HG02885 (cell line): ENCODE measurements at regions not wholly inside any gene's neighbourhood (a gene's known extent, or its start where the extent isn't known, plus 50 kb on each side); places are given as distances from the start of the nearest gene placed in this dataset.

ENCODE experiments used
- ATAC-seq: cut with Tn5 transposase; IDR thresholded peaks from one replicate; pipeline ENCODE4 v1.9.1; 2021; ENCODE audit warnings: mild to moderate bottlenecking; ENCODE audit not compliant: unreplicated experiment, poor library complexity

DNA sequence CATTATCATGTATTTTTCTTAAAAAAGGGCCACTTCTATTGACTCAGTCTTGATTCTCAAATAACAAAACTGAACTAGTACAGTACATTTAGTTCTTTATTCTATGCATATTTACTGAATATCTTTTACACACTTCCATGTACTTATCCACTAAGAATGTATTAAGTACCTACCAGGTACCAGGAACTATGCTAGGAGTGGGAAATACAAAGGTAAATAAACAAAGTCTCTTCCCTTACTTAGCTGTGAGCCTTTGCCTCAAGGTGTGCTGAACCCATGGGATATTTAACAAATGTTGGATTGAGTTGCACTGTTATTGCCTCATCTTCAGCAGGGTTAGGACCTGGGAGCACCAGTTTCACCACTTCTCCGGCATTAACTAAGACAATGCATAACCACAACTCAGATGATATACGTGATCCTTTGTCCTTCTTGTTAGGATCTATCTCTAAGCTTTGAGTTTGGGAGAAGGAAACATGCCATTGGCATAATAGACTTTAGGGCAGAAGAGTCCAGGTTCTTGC lies 533.9 kb downstream of the TFAP2B start:
- ATAC-seq = no peak

DNA sequence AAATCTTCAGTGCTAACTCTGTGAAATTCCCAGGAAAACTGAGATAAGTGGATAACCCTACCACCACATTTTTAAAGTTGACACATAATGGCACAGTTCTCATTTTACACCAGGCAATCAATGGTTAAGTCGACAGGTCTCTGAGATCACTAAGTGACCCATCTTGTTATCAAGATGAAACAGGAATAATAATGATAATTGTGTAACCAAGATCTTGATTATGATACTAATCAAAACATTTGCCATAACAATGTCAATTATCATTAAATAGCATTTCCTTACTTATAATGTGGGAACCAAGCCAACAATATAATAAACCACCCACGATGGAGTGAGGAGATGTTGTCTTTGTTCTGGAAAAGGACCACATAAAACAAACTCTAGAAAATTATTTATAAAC lies 541.6 kb downstream of the TFAP2B start:
- no peak for ATAC-seq

DNA sequence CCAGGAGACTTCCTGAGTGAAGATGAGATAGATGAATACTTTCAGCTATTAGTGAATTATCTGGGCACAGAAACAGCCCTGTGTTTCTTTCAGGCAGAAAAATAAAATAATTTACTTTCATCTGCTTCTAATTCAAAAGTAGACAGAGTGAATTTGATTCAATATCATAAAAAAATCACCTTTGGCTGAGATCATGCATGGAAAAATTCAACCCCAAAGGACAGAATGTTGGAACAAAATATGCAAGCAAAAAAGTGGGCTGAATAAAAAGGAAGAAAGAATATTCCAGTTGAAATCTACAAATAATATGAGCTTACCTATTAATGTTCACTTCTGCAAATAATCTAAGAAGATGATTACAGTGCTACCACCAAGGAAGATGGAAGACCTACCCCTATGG lies 546.9 kb downstream of the TFAP2B start:
- no peak for ATAC-seq

DNA sequence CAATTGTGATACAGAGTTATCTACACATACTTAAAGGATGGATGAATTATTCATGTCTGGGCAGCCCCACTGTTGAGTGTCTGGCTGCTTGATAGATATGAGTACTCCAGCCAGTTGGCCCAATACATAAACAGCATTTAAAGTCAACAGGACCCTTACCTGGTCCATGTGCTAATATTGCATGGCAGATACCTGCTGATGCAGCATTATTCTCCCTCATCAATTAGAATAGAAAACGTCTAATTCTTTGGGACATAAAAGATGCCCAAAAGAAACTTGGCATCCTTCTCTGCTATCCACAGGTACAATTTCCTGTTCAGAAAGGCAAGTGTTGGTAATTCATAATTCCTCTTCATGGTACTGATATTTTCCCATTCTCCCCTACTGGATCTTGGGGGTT lies 550.8 kb downstream of the TFAP2B start:
- ATAC-seq = no peak

DNA sequence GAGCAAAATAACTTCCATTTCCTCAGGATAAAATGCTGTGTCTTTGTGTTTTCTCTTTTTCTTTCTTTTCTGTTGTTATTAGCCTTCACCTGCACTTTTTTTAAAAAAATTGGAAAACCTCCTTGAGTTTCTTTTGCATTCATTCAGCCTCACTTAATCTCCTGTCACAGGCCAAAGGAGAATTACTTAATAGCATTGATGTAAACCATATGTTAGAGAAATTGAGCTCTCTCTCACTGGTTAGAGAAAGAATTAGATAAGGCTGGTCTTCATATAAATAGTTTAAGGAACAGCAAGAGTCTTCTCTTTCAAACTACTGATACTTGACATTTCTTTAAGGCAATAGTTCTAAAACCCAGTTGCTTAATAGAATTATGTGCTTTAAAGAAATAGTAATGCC lies 564.2 kb downstream of the TFAP2B start:
- ATAC-seq = no peak

DNA sequence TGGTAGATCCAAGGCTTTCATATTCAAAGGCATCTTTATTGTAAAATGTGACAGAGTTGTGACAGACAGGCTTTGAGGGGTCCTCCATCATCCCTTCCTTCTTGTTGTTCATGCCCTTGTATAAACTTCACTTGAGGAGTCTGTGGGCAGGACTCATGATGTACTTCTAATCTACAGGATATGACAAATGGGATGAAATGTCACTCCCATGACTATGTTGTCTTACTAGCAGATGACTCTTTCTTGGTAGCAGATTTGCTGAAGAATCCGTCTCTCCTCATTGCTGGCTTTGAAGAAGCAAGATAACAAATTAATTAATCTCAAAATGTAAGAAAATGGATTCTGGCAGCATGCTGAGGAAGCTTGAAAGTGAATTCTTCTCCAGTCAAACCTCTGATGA lies 566.1 kb downstream of the TFAP2B start:
- no peak for ATAC-seq

DNA sequence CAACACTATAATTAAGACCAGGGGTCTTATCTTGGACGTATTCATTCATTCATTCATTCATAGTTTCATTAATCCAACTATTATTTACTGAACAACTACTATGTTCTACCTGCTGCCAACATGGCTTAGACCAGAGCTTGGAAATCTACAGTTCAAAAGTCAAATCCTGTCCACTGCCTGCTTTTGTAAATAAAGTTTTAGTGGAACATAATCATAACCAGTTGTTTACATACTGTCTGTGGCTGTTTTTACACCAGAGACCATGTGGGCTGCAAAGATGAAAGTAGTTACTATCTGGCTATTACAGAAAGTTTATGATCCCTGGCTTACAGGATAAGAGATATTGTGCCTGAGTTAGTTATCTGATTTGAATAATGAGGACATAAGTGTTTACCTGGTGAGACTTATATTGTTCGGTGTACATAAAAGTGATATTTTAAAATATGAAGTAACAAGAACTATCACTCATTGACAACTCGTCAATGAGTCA lies 567.7 kb downstream of the TFAP2B start:
- ATAC-seq = no peak

DNA sequence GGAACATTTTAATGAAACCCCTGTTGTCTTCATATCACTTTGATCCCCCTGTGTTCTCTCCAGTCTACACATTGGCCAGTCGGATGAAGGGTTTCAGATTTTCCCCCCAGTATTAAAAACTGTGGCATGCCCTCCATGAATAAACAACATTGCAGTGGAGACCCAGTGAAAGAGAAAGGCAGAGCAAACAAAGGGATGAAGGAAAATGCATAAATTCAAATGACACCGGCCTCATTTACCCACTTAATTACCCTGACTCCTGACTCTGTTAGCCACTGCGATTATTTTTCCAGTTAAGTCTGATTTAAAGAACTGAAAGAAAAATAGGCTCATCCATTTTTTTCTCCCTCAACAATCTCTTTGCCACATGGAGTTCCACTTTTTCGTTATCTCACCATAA lies 569.2 kb downstream of the TFAP2B start:
- no peak for ATAC-seq

DNA sequence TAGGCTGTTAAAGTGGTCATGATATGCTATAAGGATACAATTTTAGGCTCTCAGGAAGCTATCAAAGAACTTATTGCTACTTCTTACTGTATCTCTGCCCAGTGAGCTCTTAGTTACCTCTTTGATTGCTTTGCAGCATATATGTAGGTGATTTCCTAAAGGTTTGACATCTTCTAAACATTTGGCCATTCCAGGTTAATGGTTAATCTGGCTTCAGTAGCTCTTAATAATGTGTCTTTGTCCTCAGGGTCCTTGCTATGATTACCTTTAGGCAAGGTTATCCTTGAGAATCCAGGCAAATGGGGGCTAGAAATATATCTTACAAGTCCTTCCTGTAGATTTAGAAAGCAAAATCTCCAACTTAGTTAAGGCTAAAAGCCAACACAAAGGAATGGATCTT lies 575.4 kb downstream of the TFAP2B start:
- no peak for ATAC-seq

DNA sequence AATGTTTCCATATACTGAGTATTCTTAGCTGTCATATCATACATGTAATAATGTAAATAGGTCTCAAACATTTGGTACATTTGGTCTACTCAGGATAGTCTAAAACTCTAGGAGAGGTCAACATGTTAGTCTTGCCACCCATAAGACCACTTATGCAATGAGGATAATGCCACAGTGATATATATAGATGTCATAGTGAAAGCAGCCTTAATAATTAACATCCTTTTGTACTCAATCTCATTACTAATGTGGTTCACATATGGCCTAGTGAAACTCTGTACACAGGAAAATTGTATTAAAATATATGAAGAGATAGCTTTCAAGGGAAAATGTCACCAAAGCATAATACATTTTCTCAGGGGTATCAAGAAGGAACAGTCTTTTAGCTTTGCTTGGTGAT lies 577.9 kb downstream of the TFAP2B start:
- ATAC-seq = no peak

DNA sequence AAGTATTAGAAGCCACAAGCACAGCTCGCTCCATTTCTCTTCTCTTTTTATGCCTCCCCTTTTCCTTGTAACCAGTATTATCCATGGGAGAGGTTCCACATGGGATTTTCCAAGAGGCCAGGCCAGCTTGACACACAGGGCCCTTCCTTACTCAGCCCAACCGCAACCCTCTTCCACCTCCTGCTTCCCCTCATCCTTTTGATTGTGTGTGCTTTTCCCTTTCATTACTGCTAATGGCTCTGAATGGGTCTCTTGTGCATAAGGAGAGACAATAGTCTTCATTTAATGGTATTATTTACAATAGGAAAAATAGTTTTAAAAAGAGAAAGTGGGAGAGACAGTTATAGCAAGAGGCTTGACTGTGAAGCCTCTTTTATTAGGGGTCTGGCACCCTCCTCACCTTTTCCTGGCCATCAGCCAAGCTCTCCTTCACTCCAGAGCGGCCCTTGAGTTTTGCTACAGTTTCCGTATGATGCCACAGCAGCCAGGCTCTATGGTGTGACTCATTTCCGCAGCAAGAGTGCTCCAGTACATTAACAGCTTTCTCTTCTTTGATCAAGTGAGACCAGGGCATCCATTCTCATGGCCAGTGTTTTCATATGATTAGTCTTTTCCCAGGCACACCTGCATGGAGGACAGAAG lies 579.5 kb downstream of the TFAP2B start:
- peak; percentile 89 for ATAC-seq

DNA sequence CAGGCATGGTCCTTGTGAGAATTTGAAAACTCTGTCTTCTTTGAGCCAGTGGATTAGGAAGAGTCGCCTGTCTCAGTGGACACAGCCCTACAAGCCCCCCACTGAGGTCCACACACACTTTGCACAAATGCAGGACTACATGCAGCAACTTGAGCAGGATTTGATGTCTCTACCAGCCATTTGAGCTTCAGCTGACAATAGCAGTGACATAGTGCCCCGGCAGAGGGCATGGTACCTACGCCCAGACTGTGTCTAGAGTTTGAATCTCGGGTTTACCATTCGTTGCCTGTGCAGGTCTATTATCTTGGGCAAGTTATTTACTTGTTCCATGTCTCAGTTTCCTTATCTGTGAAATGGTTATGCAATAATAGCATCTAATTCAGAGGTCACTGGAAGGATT lies 580.1 kb downstream of the TFAP2B start:
- ATAC-seq = peak; percentile 10

DNA sequence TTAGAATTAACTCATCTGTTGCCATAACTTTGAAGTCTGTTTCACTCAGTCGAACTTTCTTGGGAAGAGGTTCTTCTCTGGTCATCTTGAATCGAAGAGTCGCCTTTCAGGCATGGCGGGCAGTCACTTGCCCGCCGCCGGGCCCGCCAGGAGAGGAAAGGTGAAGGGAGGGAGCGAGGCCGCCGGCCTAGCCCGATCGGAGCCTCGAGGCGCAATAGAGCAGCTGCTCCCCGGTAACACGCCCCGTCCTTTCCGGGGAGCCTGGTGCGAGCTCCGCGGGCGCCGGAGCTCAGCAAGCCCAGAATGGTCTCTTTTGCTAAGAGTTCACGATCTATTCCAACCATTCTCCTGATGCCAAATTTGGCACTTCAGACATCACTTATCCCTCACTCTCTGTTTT lies 591.8 kb downstream of the TFAP2B start:
- ATAC-seq = no peak

DNA sequence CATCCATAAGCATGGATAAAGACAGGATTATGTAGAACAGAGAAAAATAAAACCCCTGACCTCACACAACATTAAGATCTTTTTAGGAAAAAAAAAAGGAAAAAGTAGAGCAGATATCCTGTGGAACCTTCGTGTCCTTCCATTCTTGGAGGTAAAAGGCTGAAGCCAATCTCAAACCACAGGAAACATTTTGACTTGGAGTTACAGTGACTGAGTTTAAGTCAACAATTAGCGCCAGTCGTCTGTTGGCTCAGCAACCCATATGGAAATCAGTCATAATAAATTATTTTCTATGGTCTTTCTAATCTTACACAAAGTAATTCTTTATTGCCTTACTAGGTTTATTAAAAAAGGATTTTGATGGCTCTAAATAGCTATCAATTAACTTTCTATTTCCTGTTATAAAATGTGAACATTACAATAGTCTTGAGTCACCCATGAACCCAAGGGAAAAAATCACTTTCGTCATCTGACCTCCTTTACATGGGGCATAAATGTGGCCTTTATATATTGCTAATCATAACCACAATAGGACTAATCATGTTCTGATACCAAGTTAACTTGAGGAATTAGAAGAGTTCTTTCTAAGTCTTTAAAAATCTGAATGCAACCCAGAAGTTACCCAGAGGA lies 592.9 kb downstream of the TFAP2B start:
- ATAC-seq = no peak

DNA sequence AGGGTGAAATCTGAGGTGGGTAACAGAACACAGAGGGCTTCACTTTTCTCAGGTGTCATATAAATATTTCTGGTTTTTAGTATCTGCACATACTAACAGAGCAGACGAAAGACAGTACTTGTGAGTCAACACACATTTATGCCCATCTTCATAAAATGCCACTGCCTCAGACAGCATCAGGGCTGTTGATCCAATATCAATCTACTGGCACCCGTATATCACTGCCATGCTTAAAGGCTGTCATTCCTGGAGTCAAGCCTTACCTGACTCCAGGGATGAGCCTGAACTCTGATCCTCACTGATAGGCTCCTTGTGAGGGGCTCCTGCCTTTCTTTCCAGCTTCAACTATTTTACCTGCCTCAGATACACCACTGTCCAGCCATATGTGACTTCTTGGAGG lies 595.7 kb downstream of the TFAP2B start:
- ATAC-seq = no peak

DNA sequence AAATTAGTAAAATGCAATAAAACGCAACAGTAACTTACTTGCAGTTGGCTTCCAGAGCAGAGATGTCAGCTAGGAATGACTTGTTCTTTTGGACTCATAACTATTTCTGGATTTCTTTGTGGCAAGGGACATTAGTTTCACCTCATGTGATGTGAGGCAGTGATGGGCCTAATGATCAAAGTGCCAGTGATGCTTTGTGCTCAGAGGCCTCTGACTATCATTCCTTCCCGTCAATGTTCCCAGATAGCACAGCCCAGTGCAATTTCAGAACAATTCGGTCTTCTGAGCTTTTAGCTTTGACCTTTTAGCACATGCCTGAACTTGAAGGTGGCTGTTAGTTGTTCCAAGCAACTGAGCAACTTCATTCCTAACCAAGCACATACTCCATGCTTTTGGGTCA lies 596.8 kb downstream of the TFAP2B start:
- no peak for ATAC-seq

DNA sequence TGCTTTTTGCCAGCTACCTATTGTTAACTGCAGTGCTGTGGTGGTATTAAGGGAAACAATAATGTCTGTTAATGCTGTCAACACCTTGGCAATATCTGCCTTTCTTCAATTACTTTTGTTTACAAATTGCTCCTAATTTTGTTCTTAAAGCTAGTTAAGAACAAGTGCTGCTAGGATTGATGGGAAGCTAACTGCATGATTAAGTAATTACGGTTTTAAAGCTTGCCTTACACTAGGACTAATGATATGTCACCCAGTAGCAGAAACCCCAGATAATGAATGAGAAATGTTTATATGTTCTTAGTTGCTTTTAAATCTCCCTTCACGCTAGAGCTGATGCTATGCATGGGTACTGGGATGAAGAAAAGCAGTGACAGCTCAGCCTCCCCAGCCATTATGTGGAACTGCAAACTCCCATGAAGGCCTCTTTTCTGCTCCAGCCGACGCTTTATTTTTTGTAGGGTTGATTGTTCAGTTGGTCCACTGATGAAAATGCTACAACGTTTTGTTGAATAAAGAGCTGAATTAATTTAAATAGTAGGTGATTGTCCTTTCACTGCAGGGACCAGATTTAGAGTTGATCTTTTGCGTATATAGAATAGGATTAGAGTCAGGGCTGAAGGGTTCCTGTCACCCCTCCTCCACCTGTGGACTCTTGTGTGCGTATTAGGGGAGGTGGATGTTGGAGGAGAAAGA lies 610.5 kb downstream of the TFAP2B start:
- no peak for ATAC-seq

DNA sequence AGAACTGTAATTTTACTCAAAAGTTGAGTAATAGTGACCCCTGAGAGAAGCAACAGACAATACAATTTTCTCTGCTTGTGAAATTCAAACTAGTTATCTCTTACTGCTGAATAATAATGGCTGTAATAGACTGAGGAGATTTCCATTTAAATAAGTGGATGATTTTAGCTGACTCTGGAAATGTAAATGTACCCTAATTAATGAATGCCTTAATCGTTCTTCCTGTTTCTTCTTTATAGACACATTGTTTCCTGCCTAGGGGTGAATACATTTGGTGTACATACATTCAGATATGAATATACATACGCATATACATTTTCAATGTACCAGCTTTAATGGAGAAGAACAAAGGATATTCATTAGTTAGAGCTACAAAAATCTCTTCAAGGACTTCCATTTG lies 611.9 kb downstream of the TFAP2B start:
- ATAC-seq = no peak

DNA sequence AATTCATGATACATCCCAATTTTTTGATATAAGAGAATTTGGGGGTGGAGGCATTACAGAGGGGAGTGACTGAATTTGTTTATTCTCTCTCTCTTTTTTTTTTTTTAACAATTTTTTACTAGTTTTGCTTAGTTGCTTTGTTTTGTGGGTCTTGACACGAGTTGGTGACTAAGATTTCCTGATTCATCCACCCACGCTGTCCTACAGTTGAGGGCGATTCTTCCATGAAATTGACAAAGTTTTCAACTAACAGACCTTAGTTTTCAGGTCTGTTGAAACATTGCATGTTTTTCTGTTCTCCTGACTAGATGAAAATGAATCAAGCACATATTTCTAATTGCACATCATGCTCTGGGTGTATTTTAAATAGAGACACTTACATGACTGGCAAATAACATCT lies 613.8 kb downstream of the TFAP2B start:
- ATAC-seq = no peak

DNA sequence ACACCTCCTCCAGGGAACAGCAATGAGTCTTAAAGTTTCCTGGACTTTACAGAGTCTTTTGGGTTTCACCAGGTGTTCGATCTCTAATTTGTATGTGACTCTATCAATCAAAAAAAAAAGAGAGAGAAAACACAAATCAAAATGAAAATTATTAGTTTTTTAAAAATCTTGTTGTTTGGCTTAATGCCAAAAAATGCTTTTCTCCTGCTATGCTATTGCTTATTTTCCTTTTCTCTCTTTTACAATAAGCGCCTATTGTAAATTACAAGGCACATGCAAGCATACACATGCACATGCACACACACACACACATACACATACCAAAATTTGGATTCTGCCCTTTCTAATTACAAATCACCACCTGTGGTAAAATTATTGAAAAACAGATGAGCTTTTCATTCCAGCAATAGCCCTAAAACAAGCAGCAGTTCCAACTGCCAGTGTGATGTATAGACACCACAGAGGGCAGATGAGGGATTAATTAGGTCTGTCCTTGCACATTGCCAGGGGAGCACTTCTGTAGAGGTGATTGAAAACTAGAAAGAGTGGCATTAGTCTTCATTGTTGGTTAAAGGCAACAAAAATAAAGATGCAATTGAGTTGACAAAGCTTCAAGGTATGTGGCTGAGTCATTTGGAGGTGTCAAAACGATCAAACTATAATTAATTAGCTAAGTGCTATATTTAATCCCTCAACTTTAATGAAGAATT lies 631.7 kb downstream of the TFAP2B start:
- ATAC-seq = no peak

DNA sequence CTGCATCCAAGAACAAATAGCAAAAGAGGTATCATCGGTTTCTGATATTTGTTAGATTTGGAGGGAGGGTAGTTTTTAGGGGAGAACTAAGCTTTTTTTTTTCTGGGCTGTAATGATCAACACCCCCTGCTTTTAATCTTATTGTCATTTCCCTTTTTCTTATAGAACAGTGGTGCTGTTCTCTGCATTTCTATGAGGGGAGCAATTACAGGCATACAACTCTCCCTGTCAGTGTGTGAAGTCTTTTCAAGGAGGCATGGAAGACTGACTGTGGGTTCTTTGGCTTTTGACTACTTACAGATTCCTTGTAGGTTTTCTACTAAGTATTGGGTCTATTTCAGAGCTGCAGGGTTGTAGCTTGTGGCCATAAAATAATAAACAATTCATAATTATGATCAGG lies 632.3 kb downstream of the TFAP2B start:
- no peak for ATAC-seq
